MCF 10A (cell line): ENCODE measurements at regions not wholly inside any gene's neighbourhood (a gene's known extent, or its start where the extent isn't known, plus 50 kb on each side); places are given as distances from the start of the nearest gene placed in this dataset.

ENCODE experiments used
- BruUV-seq: library from RNA; stranded (reverse); fragments of 400-500 nt; replicated peaks from 2 replicates; lab custom pipeline; 2021; lab: Mats Ljungman, UMichigan
- CTCF ChIA-PET: fragments of 300-600 bp; sonication (Branson Sonifier 250); formaldehyde crosslinking; extraction: SDS; loops from one replicate; lab custom pipeline; 2021; ENCODE audit warnings: antibody characterized with exemption, inconsistent platforms; lab: Yijun Ruan, JAX
- POLR2A ChIA-PET: fragments of 300-600, 350-650 bp; sonication (Branson Sonifier 250); formaldehyde crosslinking; extraction: SDS; loops from one replicate; lab custom pipeline; 2020; ENCODE audit warnings: antibody characterized with exemption, inconsistent platforms; lab: Yijun Ruan, JAX
- DNase-seq: peaks from one replicate; pipeline ENCODE4 v3.0.0-alpha.2; 2018; ENCODE audit not compliant: unreplicated experiment
- H3K27ac Mint-ChIP-seq: one replicate; pipeline ENCODE4 v1.8.0; 2022; ENCODE audit warnings: mild to moderate bottlenecking, low read depth, mixed read lengths; ENCODE audit not compliant: unreplicated experiment
- H3K27me3 Mint-ChIP-seq: one replicate; pipeline ENCODE4 v1.8.0; 2022; ENCODE audit warnings: mixed read lengths; ENCODE audit not compliant: insufficient read depth, unreplicated experiment
- H3K36me3 Mint-ChIP-seq: one replicate; pipeline ENCODE4 v1.8.0; 2022; ENCODE audit warnings: mild to moderate bottlenecking, moderate library complexity, mixed read lengths; ENCODE audit not compliant: insufficient read depth, unreplicated experiment
- H3K4me1 Mint-ChIP-seq: one replicate; pipeline ENCODE4 v1.8.0; 2022; ENCODE audit warnings: mixed read lengths; ENCODE audit not compliant: insufficient read depth, unreplicated experiment
- H3K4me3 Mint-ChIP-seq: one replicate; pipeline ENCODE4 v1.8.0; 2022; ENCODE audit warnings: mild to moderate bottlenecking, moderate library complexity, mixed read lengths; ENCODE audit not compliant: unreplicated experiment
- H3K9me3 Mint-ChIP-seq: one replicate; pipeline ENCODE4 v1.8.0; 2022; ENCODE audit warnings: mixed read lengths; ENCODE audit not compliant: unreplicated experiment
- CTCF ChIP-seq: fragments of 200-600 bp; IDR thresholded peaks from one replicate; pipeline ENCODE4 v1.8.0; 2022; ENCODE audit warnings: antibody characterized with exemption, mild to moderate bottlenecking; ENCODE audit not compliant: unreplicated experiment
- intact Hi-C: fragments of 100-400 bp; cut with micrococcal nuclease; formaldehyde crosslinking; loops from 2 replicates; pipeline ENCODE4 v1.14.1; 2022

DNA sequence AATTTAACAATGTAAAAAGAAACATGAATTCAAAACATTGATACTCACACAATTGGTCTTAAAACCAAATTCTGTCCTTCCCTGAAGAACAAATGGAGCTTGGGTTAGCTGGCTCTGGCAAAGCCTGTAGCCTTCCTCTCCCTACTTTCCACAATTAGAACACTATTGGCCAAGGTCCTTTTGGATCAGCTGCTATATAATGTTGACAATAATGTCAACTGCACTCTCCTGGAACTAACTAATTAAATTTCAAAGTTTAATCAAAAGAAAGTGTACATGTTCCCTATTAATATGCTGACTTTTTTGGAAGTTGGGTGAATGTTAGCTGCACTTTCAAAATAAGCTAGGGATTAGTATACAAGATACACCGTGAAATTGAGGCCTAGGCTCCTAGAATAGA is 440.1 kb upstream of the NFE2L3 start:
- no peak for TF ChIP-seq CTCF
- H3K9me3 Mint-ChIP-seq: no peaks in the 10 kb centered on the region
- CTCF ChIA-PET: interaction anchor here (1.0 kb wide), 1 partner anchor 140 kb away, joined by 3 read pairs; no protein-coding TSS in a partner anchor

DNA sequence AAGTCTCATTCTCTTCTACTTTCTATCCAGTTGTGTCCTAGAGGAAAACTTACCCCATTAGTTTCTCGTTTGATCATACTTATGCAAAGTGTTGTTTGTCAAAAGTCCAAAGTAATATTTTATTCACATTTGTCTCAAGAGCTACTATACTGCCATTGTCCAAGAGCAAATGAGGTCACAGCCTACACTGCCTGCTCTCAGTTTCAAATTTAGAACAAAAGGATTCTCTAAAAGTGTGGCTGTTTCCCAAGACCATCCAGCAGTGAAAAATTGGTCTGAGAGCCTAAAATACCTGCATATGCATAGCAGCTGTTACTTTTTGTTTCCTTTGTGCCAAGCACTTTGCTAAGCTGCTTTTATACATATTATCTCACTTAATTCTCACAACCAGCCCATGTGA is 439.5 kb upstream of the NFE2L3 start:
- DNase-seq: no peak
- H3K4me1 Mint-ChIP-seq: no peaks in the 10 kb centered on the region
- intact Hi-C loops: no loop called here
- H3K9me3 Mint-ChIP-seq: no peaks in the 10 kb centered on the region
- peaks cover 4% of the 10 kb centered on the region for H3K36me3 Mint-ChIP-seq
- no peak overlapping the region for H3K4me3 Mint-ChIP-seq
- no peak for TF ChIP-seq CTCF
- H3K27me3 Mint-ChIP-seq: peaks cover 92% of the 10 kb centered on the region
- H3K27ac Mint-ChIP-seq: no peak overlapping the region
- no TSS peak for BruUV-seq
- ChIA-PET POLR2A (no interaction called here), CTCF (interaction anchor here (1.0 kb wide), 1 partner anchor 139 kb away, joined by 3 read pairs; no protein-coding TSS in a partner anchor)

More for the DNA sequence above, 440.1 kb upstream of the NFE2L3 start:
- Mint-ChIP-seq H3K4me3 (no peak overlapping the region), H3K4me1 (no peaks in the 10 kb centered on the region), H3K27me3 (peaks cover 92% of the 10 kb centered on the region), H3K36me3 (peaks cover 4% of the 10 kb centered on the region), H3K27ac (no peak overlapping the region)
- POLR2A ChIA-PET: no interaction called here
- no TSS peak for BruUV-seq
- intact Hi-C loops: no loop called here
- DNase-seq: no peak

GRCh38 chr7:25714013-25714412 is 438.0 kb upstream of the NFE2L3 start:
- CTCF ChIA-PET: interaction anchor here (0.7 to 1.9 kb wide), 3 partner anchors 137 to 454 kb away, joined by 3 to 7 read pairs (median 3); no protein-coding TSS in a partner anchor
- Mint-ChIP-seq H3K36me3 (peaks cover 4% of the 10 kb centered on the region), H3K27me3 (peaks cover 92% of the 10 kb centered on the region), H3K4me3 (no peak overlapping the region), H3K4me1 (no peaks in the 10 kb centered on the region), H3K9me3 (no peaks in the 10 kb centered on the region), H3K27ac (no peak overlapping the region)
- POLR2A ChIA-PET: no interaction called here
- intact Hi-C loops: no loop called here
- DNase-seq: no peak
- no peak for TF ChIP-seq CTCF
- no TSS peak for BruUV-seq

DNA sequence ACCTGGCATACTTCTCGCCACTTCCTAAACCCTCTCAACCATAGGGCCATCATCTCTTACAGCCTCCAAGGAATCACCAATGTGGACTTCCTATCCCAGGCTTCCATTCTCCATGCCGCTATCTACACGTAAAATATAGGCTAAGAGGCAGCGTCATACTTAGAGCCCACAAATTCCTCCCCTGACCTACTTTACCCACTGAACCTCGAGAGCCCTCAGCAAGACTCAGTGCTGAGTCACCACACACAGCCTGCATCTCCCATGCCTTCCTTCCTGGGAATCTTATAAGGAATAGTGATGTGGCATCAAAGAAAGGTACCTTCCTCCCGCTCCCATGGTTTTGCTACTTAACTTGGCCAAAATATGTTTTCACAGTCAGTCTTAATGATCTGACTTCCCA is 435.6 kb upstream of the NFE2L3 start:
- H3K27ac Mint-ChIP-seq: no peak overlapping the region
- peaks cover 4% of the 10 kb centered on the region for H3K36me3 Mint-ChIP-seq
- peaks cover 85% of the 10 kb centered on the region for H3K27me3 Mint-ChIP-seq
- no peak for TF ChIP-seq CTCF
- intact Hi-C loops: no loop called here
- CTCF ChIA-PET: no interaction called here
- no TSS peak for BruUV-seq
- POLR2A ChIA-PET: no interaction called here
- H3K4me3 Mint-ChIP-seq: no peak overlapping the region
- no peaks in the 10 kb centered on the region for H3K4me1 Mint-ChIP-seq
- no peaks in the 10 kb centered on the region for H3K9me3 Mint-ChIP-seq
- no peak for DNase-seq
